Endothelial cell of umbilical vein (primary cell): ENCODE measurements at regions not wholly inside any gene's neighbourhood (a gene's known extent, or its start where the extent isn't known, plus 50 kb on each side); places are given as distances from the start of the nearest gene placed in this dataset.

ENCODE experiments used
- BruUV-seq: library from RNA; stranded (reverse); fragments of 400-500 nt; replicated peaks from 2 replicates; lab custom pipeline; 2021; lab: Mats Ljungman, UMichigan
- CTCF ChIA-PET: fragments of 300-600, 350-600 bp; sonication (Branson Sonifier 250); formaldehyde crosslinking; loops from one replicate; lab custom pipeline; 2021; ENCODE audit warnings: antibody characterized with exemption, inconsistent platforms; lab: Charles Lee
- POLR2A ChIA-PET: fragments of 300-600, 350-600 bp; sonication (Branson Sonifier 250); formaldehyde crosslinking; loops from one replicate; lab custom pipeline; 2021; ENCODE audit warnings: antibody characterized with exemption, inconsistent platforms; lab: Charles Lee
- DNase-seq: peaks from one replicate; pipeline ENCODE4 v3.0.0-alpha.2; 2011; ENCODE audit warnings: low read depth, low spot score
- FAIRE-seq: peaks from 2 replicates; lab custom pipeline; 2011; peaks lifted over from hg19 to GRCh38; lab: Jason Lieb, UNC
- H2AFZ ChIP-seq: 2 replicates; pipeline ENCODE4 v1.6.0; 2012; ENCODE audit warnings: low read depth, low read length, control low read depth, inconsistent platforms
- H3K27ac ChIP-seq: 2 replicates; pipeline ENCODE4 v1.5.1; 2011; ENCODE audit warnings: low read depth, mild to moderate bottlenecking, control low read depth, low read length, moderate library complexity; ENCODE audit not compliant: insufficient read depth
- H3K27me3 ChIP-seq, 2 experiments: 2 replicates each; pipeline versions ENCODE4 v1.6.0 to v1.6.1; 2011; ENCODE audit warnings: low read length in 2 of 2, mixed read lengths in 1 of 2; ENCODE audit not compliant: control insufficient read depth in 2 of 2, insufficient read depth in 2 of 2
- H3K36me3 ChIP-seq, 2 experiments: 2 replicates in 1 of 2; 3 replicates in 1 of 2; pipeline ENCODE4 v1.5.1; 2011; ENCODE audit warnings: low read length in 2 of 2, mild to moderate bottlenecking in 1 of 2, moderate library complexity in 1 of 2; ENCODE audit not compliant: control insufficient read depth in 2 of 2, insufficient read depth in 2 of 2; ENCODE audit errors: extremely low read depth in 1 of 2
- H3K4me1 ChIP-seq: 3 replicates; pipeline ENCODE4 v1.5.1; 2011; ENCODE audit warnings: mild to moderate bottlenecking, low read length; ENCODE audit not compliant: control insufficient read depth, insufficient read depth; ENCODE audit errors: extremely low read depth
- H3K4me2 ChIP-seq: 2 replicates; pipeline ENCODE4 v1.6.1; 2011; ENCODE audit warnings: low read length, control low read depth, mixed read lengths; ENCODE audit not compliant: insufficient read depth
- H3K4me3 ChIP-seq, 3 experiments: fragments of 200-600 bp in 1 of 3; sonication (generic), shearing (Covaris generic) in 1 of 3; replicated peaks in 1 of 3; 2 replicates each; pipeline ENCODE4 v1.5.1; 2011 to 2016; ENCODE audit warnings: control low read depth in 3 of 3, low read length in 3 of 3, mild to moderate bottlenecking in 2 of 3, inconsistent platforms in 1 of 3, low read depth in 1 of 3, moderate library complexity in 1 of 3; ENCODE audit not compliant: insufficient read depth in 1 of 3
- H3K79me2 ChIP-seq: 2 replicates; pipeline ENCODE4 v1.6.0; 2012; ENCODE audit warnings: low read length, inconsistent platforms; ENCODE audit not compliant: control insufficient read depth, insufficient read depth
- H3K9ac ChIP-seq: replicated peaks from 2 replicates; pipeline ENCODE3; 2011; ENCODE audit warnings: low read length, control low read depth; ENCODE audit not compliant: insufficient read depth; ENCODE audit errors: extremely low read depth
- H3K9me1 ChIP-seq: replicated peaks from 3 replicates; pipeline ENCODE4 v1.6.0; 2011; ENCODE audit warnings: mild to moderate bottlenecking, low read length; ENCODE audit not compliant: control insufficient read depth, insufficient read depth; ENCODE audit errors: extremely low read depth
- H3K9me3 ChIP-seq: replicated peaks from 2 replicates; pipeline ENCODE4 v1.5.1; 2012; ENCODE audit warnings: low read length, inconsistent platforms; ENCODE audit not compliant: control insufficient read depth, insufficient read depth
- H4K20me1 ChIP-seq: replicated peaks from 2 replicates; pipeline ENCODE3; 2011; ENCODE audit warnings: mild to moderate bottlenecking, low read length; ENCODE audit not compliant: control insufficient read depth, insufficient read depth; ENCODE audit errors: extremely low read depth
- CTCF ChIP-seq, 2 donors: IDR thresholded peaks; 1 replicate in 1 of 2; 2 replicates in 1 of 2; pipeline ENCODE4 v1.5.1; 2011; ENCODE audit warnings: low read length in 2 of 2, mild to moderate bottlenecking in 2 of 2, moderate library complexity in 2 of 2, control low read depth in 1 of 2, inconsistent platforms in 1 of 2, low read depth in 1 of 2; ENCODE audit not compliant: insufficient read depth in 1 of 2; ENCODE audit errors: extremely low read depth in 1 of 2
- EZH2 ChIP-seq: IDR thresholded peaks from 2 replicates; pipeline ENCODE4 v1.6.1; 2012; ENCODE audit warnings: borderline replicate concordance, low read depth, mild to moderate bottlenecking, moderate library complexity, low read length, inconsistent platforms; ENCODE audit not compliant: severe bottlenecking
- FOS ChIP-seq: IDR thresholded peaks from 2 replicates; pipeline ENCODE4 v1.6.1; 2011; ENCODE audit warnings: mild to moderate bottlenecking, low read length, moderate library complexity, borderline replicate concordance; ENCODE audit not compliant: insufficient read depth
- GATA2 ChIP-seq: IDR thresholded peaks from 2 replicates; pipeline ENCODE4 v1.7.0; 2011; ENCODE audit warnings: low read depth, mild to moderate bottlenecking, moderate library complexity, mixed read lengths, low read length; ENCODE audit not compliant: insufficient read length, insufficient read depth
- JUN ChIP-seq: IDR thresholded peaks from 2 replicates; pipeline ENCODE4 v1.6.1; 2011; ENCODE audit warnings: borderline replicate concordance, low read depth; ENCODE audit not compliant: insufficient read length, insufficient read depth
- MYC ChIP-seq: IDR thresholded peaks from one replicate; pipeline ENCODE4 v1.6.1; 2011; ENCODE audit warnings: mild to moderate bottlenecking, low read depth, low read length
- POLR2A ChIP-seq: IDR thresholded peaks from 2 replicates; pipeline ENCODE4 v1.6.1; 2012; ENCODE audit warnings: low read depth, mild to moderate bottlenecking, control low read depth, low read length
- POLR2AphosphoS5 ChIP-seq: IDR thresholded peaks from 2 replicates; pipeline ENCODE4 v1.6.1; 2012; ENCODE audit warnings: low read depth, mild to moderate bottlenecking, control low read depth, low read length, moderate library complexity; ENCODE audit not compliant: insufficient read depth
- dilution Hi-C: fragments of 300-500 bp; cut with MboI; formaldehyde crosslinking; loops from one replicate; pipeline ENCODE4 v1.15.0; 2019; ENCODE audit warnings: low sequenced_read_pairs; ENCODE audit not compliant: extremely low pct_ligation_motif_present
- intact Hi-C: fragments of 100-400 bp; cut with micrococcal nuclease; formaldehyde crosslinking; loops from one replicate; pipeline ENCODE4 v1.10.0; 2022
- TF ChIP-seq, protein P1 (sequence below): IDR thresholded peaks from 2 replicates; pipeline ENCODE4 v1.6.1; 2011; ENCODE audit not compliant: insufficient read depth, insufficient read length

- Histone ChIP-seq H3K4me3 (no peak overlapping the region), H3K9me3 (peaks cover 5% of the 10 kb centered on the region), H3K9ac (no peak overlapping the region), H3K4me1 (no peaks in the 10 kb centered on the region), H3K79me2 (no peaks in the 10 kb centered on the region), H3K36me3 (no peaks in the 10 kb centered on the region), H2AFZ (no peak overlapping the region), H3K27ac (no peak overlapping the region), H4K20me1 (no peaks in the 10 kb centered on the region), H3K9me1 (no peaks in the 10 kb centered on the region), H3K4me2 (no peak overlapping the region), H3K27me3 (no peaks in the 10 kb centered on the region)
- ChIA-PET CTCF (no interaction called here), POLR2A (no interaction called here)
- no peak for FAIRE-seq
- dilution Hi-C loops, result no loop called here
- TF ChIP-seq EZH2 (no peak), FOS (no peak), POLR2A (no peak), JUN (no peak)
- intact Hi-C loops, result no loop called here
- no peak for DNase-seq
- no TSS peak for BruUV-seq
Measured at GRCh38 chr10:121413951-121414350, 184.3 kb downstream of the FGFR2 start.

DNA sequence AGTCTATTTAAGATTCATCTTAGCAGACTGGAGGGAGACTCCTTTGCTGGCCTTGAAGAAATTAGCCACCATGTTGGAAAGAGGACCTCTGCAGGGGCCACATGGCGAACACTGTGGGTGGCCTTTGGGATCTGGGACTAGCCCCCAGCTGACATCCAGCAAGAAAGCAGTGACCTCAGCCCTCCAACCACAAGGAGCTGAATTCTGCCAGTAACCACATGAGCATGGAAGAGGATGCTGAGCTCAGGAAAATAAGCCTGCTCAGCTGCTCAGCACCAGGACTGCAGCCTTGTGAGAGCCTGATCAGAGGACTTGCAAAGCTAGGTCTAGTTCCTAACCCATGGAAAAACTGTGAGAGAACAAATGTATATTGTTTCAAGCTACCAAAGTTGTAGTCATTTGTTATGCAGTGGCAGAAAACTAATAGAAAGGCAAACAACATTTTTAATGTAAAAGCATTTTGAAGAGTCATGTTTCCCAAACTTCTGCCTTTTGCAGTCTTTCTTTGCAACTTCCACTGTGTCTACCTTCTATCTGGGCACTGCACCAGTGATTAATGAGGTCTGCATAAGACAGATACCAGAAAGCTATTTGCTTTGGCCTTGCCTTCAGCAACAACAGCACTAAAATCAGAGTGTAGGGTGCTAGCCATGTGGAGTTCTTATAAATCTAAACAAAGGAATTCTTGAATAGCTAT lies 183.7 kb downstream of the FGFR2 start:
- dilution Hi-C loops, result no loop called here
- H3K4me1 ChIP-seq, result no peaks in the 10 kb centered on the region
- POLR2A ChIA-PET, result no interaction called here
- H3K27ac ChIP-seq, result no peak overlapping the region
- no peaks in the 10 kb centered on the region for H3K36me3 ChIP-seq
- H3K9me1 ChIP-seq, result no peaks in the 10 kb centered on the region
- CTCF ChIA-PET, result no interaction called here
- H2AFZ ChIP-seq, result no peak overlapping the region
- no peak overlapping the region for H3K9ac ChIP-seq
- H3K4me3 ChIP-seq, result no peak overlapping the region
- no peak overlapping the region for H3K4me2 ChIP-seq
- H4K20me1 ChIP-seq, result no peaks in the 10 kb centered on the region
- H3K79me2 ChIP-seq, result no peaks in the 10 kb centered on the region
- TF ChIP-seq, protein P1, sequence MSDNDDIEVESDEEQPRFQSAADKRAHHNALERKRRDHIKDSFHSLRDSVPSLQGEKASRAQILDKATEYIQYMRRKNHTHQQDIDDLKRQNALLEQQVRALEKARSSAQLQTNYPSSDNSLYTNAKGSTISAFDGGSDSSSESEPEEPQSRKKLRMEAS, result no peak
- TF ChIP-seq GATA2 (no peak), FOS (no peak), JUN (no peak), MYC (no peak), POLR2A (no peak), CTCF (IDR thresholded peaks at IDR 0.05; ENCODE audit: extremely low read depth in 1 of 2, insufficient read depth in 1 of 2, low read depth in 1 of 2, low read length in 2 of 2) (no peak), POLR2AphosphoS5 (no peak), EZH2 (no peak)
- FAIRE-seq (no peak), DNase-seq (no peak)
- no peaks in the 10 kb centered on the region for H3K27me3 ChIP-seq
- intact Hi-C loops, result no loop called here
- BruUV-seq, result no TSS peak
- H3K9me3 ChIP-seq, result peaks cover 6% of the 10 kb centered on the region
